DND-41 (cell line): ENCODE measurements at regions not wholly inside any gene's neighbourhood (a gene's known extent, or its start where the extent isn't known, plus 50 kb on each side); places are given as distances from the start of the nearest gene placed in this dataset.

Source experiments
- ATAC-seq: fragments of 200-7000 bp; cut with Tn5 transposase; 3 replicates; pipeline ENCODE4 v1.9.1; 2021; ENCODE audit warnings: low read depth; ENCODE audit not compliant: insufficient read depth
- DNase-seq: peaks from one replicate; pipeline ENCODE4 v3.0.0-alpha.2; 2020
- H2AFZ ChIP-seq: 2 replicates; pipeline ENCODE4 v1.6.0; 2012; ENCODE audit warnings: low read depth, low read length
- H3K27ac ChIP-seq: 2 replicates; pipeline ENCODE4 v1.5.1; 2012; ENCODE audit warnings: low read length, inconsistent platforms
- H3K27me3 ChIP-seq: fragments of 200-600 bp; sonication (generic); 2 replicates; pipeline ENCODE4 v1.6.0; 2012; ENCODE audit warnings: low read length, mild to moderate bottlenecking, inconsistent platforms; ENCODE audit not compliant: insufficient read depth, poor library complexity
- H3K36me3 ChIP-seq: 2 replicates; pipeline ENCODE4 v1.5.1; 2012; ENCODE audit warnings: low read length, inconsistent platforms; ENCODE audit not compliant: insufficient read depth
- H3K4me1 ChIP-seq: 2 replicates; pipeline ENCODE4 v1.5.1; 2012; ENCODE audit warnings: mild to moderate bottlenecking, low read length; ENCODE audit not compliant: insufficient read depth
- H3K4me2 ChIP-seq: 2 replicates; pipeline ENCODE4 v1.6.0; 2012; ENCODE audit warnings: mild to moderate bottlenecking, moderate library complexity, low read length, inconsistent platforms; ENCODE audit not compliant: insufficient read depth
- H3K4me3 ChIP-seq, 2 experiments: fragments of 200-600 bp in 1 of 2; shearing (Covaris generic) in 1 of 2; 2 replicates each; pipeline ENCODE4 v1.5.1; 2012 to 2016; ENCODE audit warnings: inconsistent platforms in 2 of 2, low read length in 2 of 2, mild to moderate bottlenecking in 2 of 2, low read depth in 1 of 2, moderate library complexity in 1 of 2
- H3K79me2 ChIP-seq: 2 replicates; pipeline ENCODE4 v1.6.0; 2012; ENCODE audit warnings: low read length, inconsistent platforms; ENCODE audit not compliant: insufficient read depth
- H3K9ac ChIP-seq: 2 replicates; pipeline ENCODE4 v1.6.0; 2012; ENCODE audit warnings: low read depth, mild to moderate bottlenecking, inconsistent platforms, low read length, moderate library complexity
- H3K9me3 ChIP-seq: 2 replicates; pipeline ENCODE4 v1.5.1; 2012; ENCODE audit warnings: low read length, moderate library complexity, mild to moderate bottlenecking, inconsistent platforms; ENCODE audit not compliant: insufficient read depth, severe bottlenecking
- H4K20me1 ChIP-seq: 2 replicates; pipeline ENCODE4 v1.6.0; 2012; ENCODE audit warnings: low read length; ENCODE audit not compliant: insufficient read depth
- EZH2 ChIP-seq: IDR thresholded peaks from 3 replicates; pipeline ENCODE4 v1.6.1; 2012; ENCODE audit warnings: borderline replicate concordance, low read depth, mild to moderate bottlenecking, moderate library complexity, low read length, inconsistent platforms; ENCODE audit not compliant: severe bottlenecking
- TF ChIP-seq, protein P1 (sequence below): IDR thresholded peaks from 2 replicates; pipeline ENCODE4 v1.5.1; 2012; ENCODE audit warnings: borderline replicate concordance, low read length, moderate library complexity, mild to moderate bottlenecking; ENCODE audit not compliant: poor library complexity, severe bottlenecking; ENCODE audit errors: extremely low read depth

DNA sequence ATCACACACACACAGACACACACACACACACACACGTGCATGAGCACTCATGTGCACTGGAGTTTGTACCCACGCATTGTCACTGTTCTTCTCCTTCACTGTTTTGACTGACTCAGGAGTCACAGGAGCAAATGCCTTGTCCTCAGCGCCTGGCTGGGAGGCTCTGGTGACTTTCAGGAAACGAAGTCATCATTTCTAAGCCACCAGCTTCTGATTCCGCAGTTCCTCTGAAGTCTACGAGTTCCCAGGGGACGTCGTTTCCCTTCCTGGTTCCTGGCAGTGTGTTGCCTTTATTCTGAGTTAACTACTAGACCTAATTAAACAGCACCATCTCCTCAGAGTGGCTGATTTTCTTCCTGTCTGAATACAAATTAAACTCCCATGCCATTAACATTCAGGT lies 82.2 kb upstream of the PMEPA1 start:
- no peak overlapping the region for H3K4me3 ChIP-seq
- H3K9me3 ChIP-seq, result no peaks in the 10 kb centered on the region
- H4K20me1 ChIP-seq, result peaks cover 3% of the 10 kb centered on the region; the same call in 1 of the 2 replicates
- no peaks in the 10 kb centered on the region for H3K36me3 ChIP-seq
- no peaks in the 10 kb centered on the region for H3K79me2 ChIP-seq
- H3K27me3 ChIP-seq, result peaks cover 27% of the 10 kb centered on the region
- TF ChIP-seq EZH2, result no peak
- TF ChIP-seq, protein P1, sequence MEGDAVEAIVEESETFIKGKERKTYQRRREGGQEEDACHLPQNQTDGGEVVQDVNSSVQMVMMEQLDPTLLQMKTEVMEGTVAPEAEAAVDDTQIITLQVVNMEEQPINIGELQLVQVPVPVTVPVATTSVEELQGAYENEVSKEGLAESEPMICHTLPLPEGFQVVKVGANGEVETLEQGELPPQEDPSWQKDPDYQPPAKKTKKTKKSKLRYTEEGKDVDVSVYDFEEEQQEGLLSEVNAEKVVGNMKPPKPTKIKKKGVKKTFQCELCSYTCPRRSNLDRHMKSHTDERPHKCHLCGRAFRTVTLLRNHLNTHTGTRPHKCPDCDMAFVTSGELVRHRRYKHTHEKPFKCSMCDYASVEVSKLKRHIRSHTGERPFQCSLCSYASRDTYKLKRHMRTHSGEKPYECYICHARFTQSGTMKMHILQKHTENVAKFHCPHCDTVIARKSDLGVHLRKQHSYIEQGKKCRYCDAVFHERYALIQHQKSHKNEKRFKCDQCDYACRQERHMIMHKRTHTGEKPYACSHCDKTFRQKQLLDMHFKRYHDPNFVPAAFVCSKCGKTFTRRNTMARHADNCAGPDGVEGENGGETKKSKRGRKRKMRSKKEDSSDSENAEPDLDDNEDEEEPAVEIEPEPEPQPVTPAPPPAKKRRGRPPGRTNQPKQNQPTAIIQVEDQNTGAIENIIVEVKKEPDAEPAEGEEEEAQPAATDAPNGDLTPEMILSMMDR, result no peak
- ATAC-seq (no peak), DNase-seq (no peak)
- no peak overlapping the region for H2AFZ ChIP-seq
- H3K4me2 ChIP-seq, result no peak overlapping the region
- H3K4me1 ChIP-seq, result no peaks in the 10 kb centered on the region
- H3K27ac ChIP-seq, result no peak overlapping the region
- H3K9ac ChIP-seq, result no peak overlapping the region

DNA sequence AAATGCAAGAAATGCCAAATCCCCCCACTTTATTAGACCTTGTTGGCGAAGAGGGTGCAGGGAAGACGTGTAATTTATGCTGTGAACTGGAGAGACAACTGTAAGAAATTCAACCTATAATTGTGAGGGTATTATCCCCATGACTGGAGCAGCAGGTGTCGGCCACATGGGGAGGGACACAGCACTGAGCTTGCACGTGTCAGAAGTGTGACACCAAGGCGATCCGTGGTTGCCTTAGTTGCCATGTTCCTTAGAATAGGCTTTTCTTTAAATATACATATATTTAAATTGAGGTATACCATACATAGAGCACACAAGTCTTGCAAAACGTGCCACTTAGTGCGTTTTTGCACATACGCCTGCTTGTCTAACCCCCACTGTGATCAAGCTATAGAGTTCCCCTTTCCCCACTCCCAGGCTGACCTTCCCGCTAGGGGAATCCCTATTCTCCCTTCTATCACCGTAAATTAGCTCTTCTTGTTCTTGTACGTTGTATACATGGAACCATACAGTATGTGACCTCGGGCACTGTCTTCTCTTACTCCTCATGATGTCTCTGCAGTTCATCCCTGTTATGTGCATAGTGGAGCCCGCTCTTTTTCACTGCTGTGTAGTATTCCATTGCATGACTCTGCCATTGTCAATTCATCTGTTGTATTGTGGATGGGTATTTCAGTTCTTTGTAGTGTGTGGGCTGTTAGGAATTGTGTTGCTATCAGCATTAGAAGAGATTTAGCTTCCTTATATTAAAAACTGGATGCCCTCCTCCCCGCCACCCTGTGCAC lies 81.6 kb upstream of the PMEPA1 start:
- no peak overlapping the region for H3K4me3 ChIP-seq
- no peak overlapping the region for H2AFZ ChIP-seq
- TF ChIP-seq, protein P1, result no peak
- no peak for TF ChIP-seq EZH2
- peaks cover 27% of the 10 kb centered on the region for H3K27me3 ChIP-seq
- no peaks in the 10 kb centered on the region for H3K4me1 ChIP-seq
- H3K9ac ChIP-seq, result no peak overlapping the region
- H3K4me2 ChIP-seq, result no peak overlapping the region
- peaks cover 3% of the 10 kb centered on the region; the same call in 1 of the 2 replicates for H4K20me1 ChIP-seq
- H3K36me3 ChIP-seq, result no peaks in the 10 kb centered on the region
- DNase-seq (no peak), ATAC-seq (no peak)
- no peak overlapping the region for H3K27ac ChIP-seq
- no peaks in the 10 kb centered on the region for H3K9me3 ChIP-seq
- H3K79me2 ChIP-seq, result no peaks in the 10 kb centered on the region

DNA sequence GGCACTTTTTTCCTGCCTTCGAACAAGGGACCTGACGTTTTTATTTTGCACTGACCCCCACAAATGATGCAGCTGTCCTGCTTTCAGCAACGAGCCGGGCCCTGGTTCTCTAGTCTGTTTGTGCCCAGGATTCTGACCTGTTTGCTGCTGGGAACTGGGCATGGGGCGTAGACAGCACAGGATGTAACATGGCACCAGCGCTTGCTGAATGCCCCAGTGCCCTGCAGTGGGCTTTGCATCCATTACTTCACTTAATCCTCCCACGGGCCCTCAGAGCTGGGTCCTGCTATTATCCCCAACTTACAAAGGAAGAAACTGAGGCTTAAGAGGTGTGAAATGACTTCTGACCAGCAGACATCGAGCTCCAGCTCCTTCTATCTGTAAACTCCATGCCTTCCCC lies 80.4 kb upstream of the PMEPA1 start:
- H4K20me1 ChIP-seq, result peaks cover 3% of the 10 kb centered on the region; the same call in 1 of the 2 replicates
- peaks cover 25% of the 10 kb centered on the region for H3K27me3 ChIP-seq
- no peak overlapping the region for H3K4me3 ChIP-seq
- no peaks in the 10 kb centered on the region for H3K79me2 ChIP-seq
- H3K4me1 ChIP-seq, result no peaks in the 10 kb centered on the region
- H3K36me3 ChIP-seq, result no peaks in the 10 kb centered on the region
- H3K4me2 ChIP-seq, result no peak overlapping the region
- H3K9ac ChIP-seq, result no peak overlapping the region
- no peak for TF ChIP-seq EZH2
- TF ChIP-seq, protein P1, result no peak
- no peak overlapping the region for H2AFZ ChIP-seq
- ATAC-seq (no peak; the same call in 2 of the 3 replicates), DNase-seq (no peak)
- no peak overlapping the region for H3K27ac ChIP-seq
- no peaks in the 10 kb centered on the region for H3K9me3 ChIP-seq
